Liver (tissue), 3 donors: ENCODE measurements at regions not wholly inside any gene's neighbourhood (a gene's known extent, or its start where the extent isn't known, plus 50 kb on each side); places are given as distances from the start of the nearest gene placed in this dataset.

Experiments
- FOXA1 ChIP-seq: IDR thresholded peaks from 2 replicates; pipeline ENCODE4 v1.6.1; 2016; ENCODE audit warnings: antibody characterized with exemption
- GABPA ChIP-seq, 2 donors: IDR thresholded peaks in 1 of 2; conservative IDR thresholded peaks in 1 of 2; 2 replicates each; pipeline ENCODE4 v1.6.1; 2016; ENCODE audit warnings: antibody characterized with exemption in 2 of 2, mild to moderate bottlenecking in 1 of 2, moderate library complexity in 1 of 2
- HNF4A ChIP-seq, 2 donors: conservative IDR thresholded peaks; 2 replicates each; pipeline ENCODE4 v1.6.1; 2016; ENCODE audit warnings: antibody characterized with exemption in 2 of 2, mild to moderate bottlenecking in 2 of 2
- JUND ChIP-seq, 2 donors: IDR thresholded peaks; 2 replicates each; pipeline ENCODE4 v1.6.1; 2016; ENCODE audit warnings: antibody characterized with exemption in 2 of 2
- RAD21 ChIP-seq, 2 donors: IDR thresholded peaks; 2 replicates each; pipeline ENCODE4 v1.6.1; 2016; ENCODE audit warnings: antibody characterized with exemption in 2 of 2, mild to moderate bottlenecking in 2 of 2
- RXRA ChIP-seq, 2 donors: IDR thresholded peaks; 2 replicates each; pipeline ENCODE4 v1.6.1; 2017 to 2018; ENCODE audit warnings: antibody characterized with exemption in 2 of 2, mild to moderate bottlenecking in 1 of 2
- SP1 ChIP-seq: IDR thresholded peaks from 2 replicates; pipeline ENCODE4 v1.6.1; 2018; ENCODE audit warnings: antibody characterized with exemption, mild to moderate bottlenecking
- TAF1 ChIP-seq: conservative IDR thresholded peaks from 2 replicates; pipeline ENCODE4 v1.6.1; 2016; ENCODE audit warnings: antibody characterized with exemption, mild to moderate bottlenecking
- TF ChIP-seq, protein P1 (sequence below): fragments of 150-350 bp; IDR thresholded peaks from 2 replicates; pipeline ENCODE4 v1.5.1; 2017; ENCODE audit warnings: improper control_type of control experiment, low read depth, low read length; ENCODE audit not compliant: missing input control
- TF ChIP-seq, protein P2 (sequence below): IDR thresholded peaks from 2 replicates; pipeline ENCODE4 v1.6.1; 2016; ENCODE audit warnings: antibody characterized with exemption
- TF ChIP-seq, protein P3 (sequence below): IDR thresholded peaks from 2 replicates; pipeline ENCODE4 v1.6.1; 2016; ENCODE audit warnings: antibody characterized with exemption
- donor health status: healthy.
- donor health status: healthy.

DNA sequence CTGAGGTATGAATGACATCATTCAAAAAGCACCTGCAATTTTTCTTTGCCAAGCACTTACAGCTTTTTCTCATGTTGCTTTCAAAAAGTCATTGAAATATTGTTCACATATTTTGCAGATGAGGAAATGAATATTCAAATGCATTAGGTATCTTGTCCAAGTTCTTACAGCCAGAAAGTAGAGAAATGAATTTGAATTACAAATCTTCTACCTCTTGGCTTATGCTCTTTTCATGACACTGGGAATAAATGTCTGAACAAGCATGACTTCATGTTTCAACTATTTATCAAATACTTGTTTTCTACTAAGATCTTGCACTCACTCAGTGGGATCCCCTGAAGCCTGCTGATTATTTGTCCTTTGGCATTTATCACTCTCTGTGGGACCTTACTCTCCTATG lies 267.2 kb upstream of the BTG1 start:
- TF ChIP-seq, protein P1, sequence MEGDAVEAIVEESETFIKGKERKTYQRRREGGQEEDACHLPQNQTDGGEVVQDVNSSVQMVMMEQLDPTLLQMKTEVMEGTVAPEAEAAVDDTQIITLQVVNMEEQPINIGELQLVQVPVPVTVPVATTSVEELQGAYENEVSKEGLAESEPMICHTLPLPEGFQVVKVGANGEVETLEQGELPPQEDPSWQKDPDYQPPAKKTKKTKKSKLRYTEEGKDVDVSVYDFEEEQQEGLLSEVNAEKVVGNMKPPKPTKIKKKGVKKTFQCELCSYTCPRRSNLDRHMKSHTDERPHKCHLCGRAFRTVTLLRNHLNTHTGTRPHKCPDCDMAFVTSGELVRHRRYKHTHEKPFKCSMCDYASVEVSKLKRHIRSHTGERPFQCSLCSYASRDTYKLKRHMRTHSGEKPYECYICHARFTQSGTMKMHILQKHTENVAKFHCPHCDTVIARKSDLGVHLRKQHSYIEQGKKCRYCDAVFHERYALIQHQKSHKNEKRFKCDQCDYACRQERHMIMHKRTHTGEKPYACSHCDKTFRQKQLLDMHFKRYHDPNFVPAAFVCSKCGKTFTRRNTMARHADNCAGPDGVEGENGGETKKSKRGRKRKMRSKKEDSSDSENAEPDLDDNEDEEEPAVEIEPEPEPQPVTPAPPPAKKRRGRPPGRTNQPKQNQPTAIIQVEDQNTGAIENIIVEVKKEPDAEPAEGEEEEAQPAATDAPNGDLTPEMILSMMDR, result no peak
- TF ChIP-seq TAF1 (no peak), GABPA (IDR thresholded peaks at IDR 0.05 in 1 of 2, conservative IDR thresholded peaks at IDR 0.05 in 1 of 2) (no peak), FOXA1 (no peak), JUND (IDR thresholded peaks at IDR 0.05) (no peak), HNF4A (conservative IDR thresholded peaks at IDR 0.05) (no peak), RXRA (IDR thresholded peaks at IDR 0.05) (no peak), RAD21 (IDR thresholded peaks at IDR 0.05) (no peak), SP1 (no peak)
- TF ChIP-seq, protein P2, sequence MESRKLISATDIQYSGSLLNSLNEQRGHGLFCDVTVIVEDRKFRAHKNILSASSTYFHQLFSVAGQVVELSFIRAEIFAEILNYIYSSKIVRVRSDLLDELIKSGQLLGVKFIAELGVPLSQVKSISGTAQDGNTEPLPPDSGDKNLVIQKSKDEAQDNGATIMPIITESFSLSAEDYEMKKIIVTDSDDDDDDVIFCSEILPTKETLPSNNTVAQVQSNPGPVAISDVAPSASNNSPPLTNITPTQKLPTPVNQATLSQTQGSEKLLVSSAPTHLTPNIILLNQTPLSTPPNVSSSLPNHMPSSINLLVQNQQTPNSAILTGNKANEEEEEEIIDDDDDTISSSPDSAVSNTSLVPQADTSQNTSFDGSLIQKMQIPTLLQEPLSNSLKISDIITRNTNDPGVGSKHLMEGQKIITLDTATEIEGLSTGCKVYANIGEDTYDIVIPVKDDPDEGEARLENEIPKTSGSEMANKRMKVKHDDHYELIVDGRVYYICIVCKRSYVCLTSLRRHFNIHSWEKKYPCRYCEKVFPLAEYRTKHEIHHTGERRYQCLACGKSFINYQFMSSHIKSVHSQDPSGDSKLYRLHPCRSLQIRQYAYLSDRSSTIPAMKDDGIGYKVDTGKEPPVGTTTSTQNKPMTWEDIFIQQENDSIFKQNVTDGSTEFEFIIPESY, result no peak
- TF ChIP-seq, protein P3, sequence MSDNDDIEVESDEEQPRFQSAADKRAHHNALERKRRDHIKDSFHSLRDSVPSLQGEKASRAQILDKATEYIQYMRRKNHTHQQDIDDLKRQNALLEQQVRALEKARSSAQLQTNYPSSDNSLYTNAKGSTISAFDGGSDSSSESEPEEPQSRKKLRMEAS, result no peak
